OCI-LY3 (cell line): ENCODE measurements at regions not wholly inside any gene's neighbourhood (a gene's known extent, or its start where the extent isn't known, plus 50 kb on each side); places are given as distances from the start of the nearest gene placed in this dataset.

ENCODE experiments used
- CTCF ChIP-seq: fragments of 200-600, 300-600 bp; sonication (generic); IDR thresholded peaks from 2 replicates; pipeline ENCODE4 v1.5.1; 2014; ENCODE audit warnings: antibody characterized with exemption, low read length, low read depth
- EZH2phosphoT487 ChIP-seq: fragments of 200-600 bp; shearing (Covaris generic); IDR thresholded peaks from 2 replicates; pipeline ENCODE4 v1.6.1; 2018; ENCODE audit warnings: antibody characterized with exemption, mixed run types, low read depth

DNA sequence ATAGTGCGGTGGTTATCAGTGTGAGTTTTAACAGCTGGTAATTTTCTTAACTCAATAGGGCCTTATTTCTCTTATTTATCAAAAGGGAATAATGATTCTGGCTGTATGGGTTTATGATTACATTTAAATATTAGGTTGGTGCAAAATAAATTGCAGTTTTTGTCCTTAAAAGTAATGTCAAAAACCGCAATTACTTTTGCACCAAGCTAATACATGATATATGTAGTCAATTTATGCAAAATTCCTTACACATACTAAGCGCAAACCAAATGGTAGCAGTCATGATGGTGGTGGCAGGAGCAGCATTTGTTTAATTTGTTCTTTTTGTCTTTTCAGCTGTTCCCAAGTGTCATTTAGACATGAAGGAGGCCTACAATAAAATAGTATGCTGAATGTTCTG, 1777.1 kb downstream of the OLFM4 start:
- TF ChIP-seq CTCF (no peak), EZH2phosphoT487 (no peak)
